Aorta (tissue), 5 donors: ENCODE measurements at regions not wholly inside any gene's neighbourhood (a gene's known extent, or its start where the extent isn't known, plus 50 kb on each side); places are given as distances from the start of the nearest gene placed in this dataset.

ENCODE experiments used
- ATAC-seq: fragments of 200-7000 bp; cut with Tn5 transposase; one replicate; pipeline ENCODE4 v1.9.1; 2022; ENCODE audit warnings: moderate library complexity; ENCODE audit not compliant: low FRiP score
- DNase-seq, 2 donors: peaks; one replicate each; pipeline ENCODE4 v3.0.0-alpha.2; 2020
- H3K27ac ChIP-seq, 2 donors: one replicate each; pipeline ENCODE4 v1.5.1; 2013; ENCODE audit warnings: low read length in 2 of 2, mild to moderate bottlenecking in 2 of 2, moderate library complexity in 2 of 2, control low read depth in 1 of 2, inconsistent platforms in 1 of 2, low read depth in 1 of 2
- H3K27me3 ChIP-seq, 2 donors: one replicate each; pipeline ENCODE4 v1.6.1; 2013; ENCODE audit warnings: control low read depth in 1 of 2, low read length in 1 of 2, mild to moderate bottlenecking in 1 of 2, moderate library complexity in 1 of 2; ENCODE audit not compliant: insufficient read depth in 2 of 2, control insufficient read depth in 1 of 2
- H3K36me3 ChIP-seq, 2 donors: one replicate each; pipeline ENCODE4 v1.6.1; 2013; ENCODE audit warnings: control low read depth in 1 of 2, low read length in 1 of 2, mild to moderate bottlenecking in 1 of 2; ENCODE audit not compliant: insufficient read depth in 2 of 2, control insufficient read depth in 1 of 2
- H3K4me1 ChIP-seq, 2 donors: one replicate each; pipeline ENCODE4 v1.6.1; 2013; ENCODE audit warnings: low read length in 2 of 2, control low read depth in 1 of 2, mild to moderate bottlenecking in 1 of 2, moderate library complexity in 1 of 2; ENCODE audit not compliant: insufficient read depth in 2 of 2, control insufficient read depth in 1 of 2
- H3K4me3 ChIP-seq, 2 donors: one replicate each; pipeline ENCODE4 v1.5.1; 2013; ENCODE audit warnings: low read length in 2 of 2, control low read depth in 1 of 2, mild to moderate bottlenecking in 1 of 2
- H3K9me3 ChIP-seq: one replicate; pipeline ENCODE4 v1.6.1; 2013; ENCODE audit warnings: mild to moderate bottlenecking, low read length; ENCODE audit not compliant: control insufficient read depth
- WGBS, 2 donors: extraction: QIAGEN DNeasy Blood & Tissue Kit; methylation state at CpG; one replicate each; pipeline ENCODE4 v1.1.7; 2013; 5-methylcytosine and 5-hydroxymethylcytosine counted together
- intact Hi-C, 2 donors: fragments of 100-400 bp; cut with DNase I; formaldehyde crosslinking; loops; one replicate each; pipeline versions ENCODE4 v1.14.2 to v1.15.0; 2022
- donor health status: healthy with polysubstance abuse.
- donor health status: Bipolar disorder and iron deficiency.
- donor health status: DM: no; HTN: no; CAD: no.
- donor health status: DM: no; HTN: no; CAD: no.
- donor health status: DM: yes; HTN: yes; CAD: no.

DNA sequence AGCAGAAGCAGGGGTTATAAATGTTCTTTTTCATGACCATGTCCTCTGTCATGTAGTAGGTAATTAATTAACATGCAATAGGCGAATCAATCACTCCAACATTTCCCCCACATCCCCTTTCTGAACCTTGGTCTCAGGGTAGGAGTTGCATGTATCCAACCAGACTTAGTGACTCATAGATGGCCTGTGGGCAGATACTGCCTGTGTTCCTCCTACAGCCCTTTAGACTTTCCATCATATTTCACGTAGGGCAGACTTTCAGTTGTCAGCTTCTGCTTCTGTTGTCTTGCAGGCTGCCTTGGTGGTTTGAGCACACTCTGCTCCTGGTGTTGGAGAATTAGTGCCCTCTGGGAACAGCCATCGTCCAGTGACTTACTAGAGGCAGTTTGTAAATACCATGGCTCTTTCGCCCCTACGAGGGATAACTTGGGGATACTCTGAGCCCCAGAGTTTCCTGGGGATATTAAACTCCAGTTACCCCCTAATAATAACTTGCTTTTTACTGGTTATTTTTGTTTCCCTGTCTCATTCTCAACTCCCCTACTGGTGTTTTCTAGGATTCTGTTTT lies 244.4 kb downstream of the EDEM1 start:
- DNase-seq (no peak), ATAC-seq (no peak)
- H3K27ac ChIP-seq, result no peak overlapping the region
- intact Hi-C loops, result no loop called here
- H3K9me3 ChIP-seq, result no peaks in the 10 kb centered on the region
- no peaks in the 10 kb centered on the region for H3K4me1 ChIP-seq
- WGBS, 2 donors, result 72 to 85% methylated on average over 5 of the region's 5 CpGs
- H3K27me3 ChIP-seq, result no peaks in the 10 kb centered on the region
- H3K4me3 ChIP-seq, result no peak overlapping the region
- no peaks in the 10 kb centered on the region for H3K36me3 ChIP-seq

GRCh38 chr3:5437296-5437782 lies 249.8 kb downstream of the EDEM1 start:
- Histone ChIP-seq H3K4me3 (no peak overlapping the region), H3K36me3 (no peaks in the 10 kb centered on the region), H3K27me3 (no peaks in the 10 kb centered on the region), H3K9me3 (no peaks in the 10 kb centered on the region), H3K4me1 (no peaks in the 10 kb centered on the region), H3K27ac (no peak overlapping the region)
- intact Hi-C loops, result no loop called here
- ATAC-seq (no peak), DNase-seq (no peak)
- WGBS, 2 donors, result 64 to 67% methylated on average over 5 of the region's 5 CpGs

- intact Hi-C loops, result no loop called here
- H3K27me3 ChIP-seq, result no peaks in the 10 kb centered on the region
- H3K4me1 ChIP-seq, result no peaks in the 10 kb centered on the region
- H3K36me3 ChIP-seq, result no peaks in the 10 kb centered on the region
- H3K4me3 ChIP-seq, result no peak overlapping the region
- 11 to 20% methylated on average over 3 of the region's 3 CpGs for WGBS, 2 donors
- DNase-seq (no peak), ATAC-seq (no peak)
- H3K27ac ChIP-seq, result no peak overlapping the region
- H3K9me3 ChIP-seq, result no peaks in the 10 kb centered on the region
Measured at GRCh38 chr3:5437783-5438323, 250.3 kb downstream of the EDEM1 start.

DNA sequence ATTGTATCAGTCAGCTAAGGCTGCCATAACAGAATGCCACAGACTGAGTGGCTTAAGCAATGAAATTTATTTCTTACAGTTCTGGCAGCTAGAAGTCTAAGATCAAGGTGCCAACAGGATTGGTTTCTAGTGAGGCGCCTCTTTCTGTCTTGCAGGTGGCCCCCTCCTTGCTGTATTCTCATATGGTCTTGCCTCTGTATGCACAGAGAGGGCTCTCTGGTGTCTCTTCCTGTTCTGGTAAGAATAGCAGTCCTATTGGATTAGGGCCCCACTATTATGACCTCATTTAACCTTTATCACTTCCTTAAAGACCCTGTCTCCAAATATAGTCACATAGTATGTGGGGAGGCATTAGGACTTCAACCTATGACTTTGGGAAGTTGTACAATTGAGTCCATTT lies 253.9 kb downstream of the EDEM1 start:
- ATAC-seq (no peak), DNase-seq (no peak)
- no peaks in the 10 kb centered on the region for H3K4me1 ChIP-seq
- no peak overlapping the region for H3K27ac ChIP-seq
- no peaks in the 10 kb centered on the region for H3K36me3 ChIP-seq
- WGBS, 2 donors, result 90 to 100% methylated on average over 1 of the region's 1 CpG
- H3K4me3 ChIP-seq, result no peak overlapping the region
- intact Hi-C loops, result no loop called here
- no peaks in the 10 kb centered on the region for H3K27me3 ChIP-seq
- no peaks in the 10 kb centered on the region for H3K9me3 ChIP-seq

GRCh38 chr3:5442106-5442785 lies 254.7 kb downstream of the EDEM1 start:
- Histone ChIP-seq H3K27me3 (no peaks in the 10 kb centered on the region), H3K4me1 (no peaks in the 10 kb centered on the region), H3K4me3 (no peak overlapping the region), H3K27ac (no peak overlapping the region), H3K36me3 (no peaks in the 10 kb centered on the region), H3K9me3 (no peaks in the 10 kb centered on the region)
- ATAC-seq (no peak), DNase-seq (no peak)
- intact Hi-C loops, result no loop called here
- 78 to 83% methylated on average over 4 of the region's 4 CpGs for WGBS, 2 donors

DNA sequence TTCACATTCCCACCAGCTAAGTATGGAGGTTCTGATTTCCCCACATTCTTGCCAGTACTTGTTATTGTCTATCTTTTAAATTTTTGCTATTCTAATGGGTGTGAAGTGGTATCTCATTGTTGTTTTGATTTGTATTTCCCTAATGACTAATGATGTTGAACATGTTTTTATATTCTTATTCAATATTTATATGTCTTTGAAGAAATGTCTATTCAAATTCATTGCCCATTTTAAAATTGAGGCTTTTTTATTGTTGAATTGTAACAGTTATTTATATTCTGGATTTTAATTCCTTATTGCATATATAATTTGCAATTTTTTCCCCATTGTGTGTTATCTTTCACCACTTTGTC lies 255.3 kb downstream of the EDEM1 start:
- no peak overlapping the region for H3K27ac ChIP-seq
- H3K36me3 ChIP-seq, result no peaks in the 10 kb centered on the region
- H3K4me3 ChIP-seq, result no peak overlapping the region
- intact Hi-C loops, result no loop called here
- ATAC-seq (no peak), DNase-seq (no peak)
- no peaks in the 10 kb centered on the region for H3K4me1 ChIP-seq
- no peaks in the 10 kb centered on the region for H3K27me3 ChIP-seq
- H3K9me3 ChIP-seq, result no peaks in the 10 kb centered on the region

DNA sequence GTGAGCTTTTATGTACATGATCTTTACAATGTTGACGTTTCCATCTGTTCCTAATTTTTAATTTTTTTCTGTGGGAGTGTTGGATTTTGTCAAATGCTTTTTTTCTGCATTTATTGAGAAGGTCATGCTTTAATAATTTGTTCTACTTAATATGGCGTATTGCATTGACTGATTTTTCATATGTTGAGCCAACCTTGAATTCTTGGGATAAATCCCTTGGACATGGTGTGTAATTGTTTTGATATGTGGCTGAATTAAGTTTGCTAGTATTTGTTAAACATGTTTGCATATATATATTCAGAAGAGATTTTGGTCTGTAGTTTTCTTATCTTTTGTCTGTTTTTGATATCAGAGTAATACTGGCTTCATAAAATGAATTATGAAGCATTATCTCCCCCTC lies 256.7 kb downstream of the EDEM1 start:
- DNase-seq, result no peak
- H3K36me3 ChIP-seq, result no peaks in the 10 kb centered on the region
- WGBS, 2 donors, result 60 to 77% methylated on average over 2 of the region's 2 CpGs
- no peak for ATAC-seq
- no peak overlapping the region for H3K4me3 ChIP-seq
- intact Hi-C loops, result no loop called here
- H3K27ac ChIP-seq, result no peak overlapping the region
- no peaks in the 10 kb centered on the region for H3K27me3 ChIP-seq
- no peaks in the 10 kb centered on the region for H3K4me1 ChIP-seq
- H3K9me3 ChIP-seq, result no peaks in the 10 kb centered on the region

- 67 to 74% methylated on average over 5 of the region's 5 CpGs for WGBS, 2 donors
- intact Hi-C loops, result no loop called here
- no peaks in the 10 kb centered on the region for H3K27me3 ChIP-seq
Measured at GRCh38 chr3:5445676-5446201, 258.2 kb downstream of the EDEM1 start.

DNA sequence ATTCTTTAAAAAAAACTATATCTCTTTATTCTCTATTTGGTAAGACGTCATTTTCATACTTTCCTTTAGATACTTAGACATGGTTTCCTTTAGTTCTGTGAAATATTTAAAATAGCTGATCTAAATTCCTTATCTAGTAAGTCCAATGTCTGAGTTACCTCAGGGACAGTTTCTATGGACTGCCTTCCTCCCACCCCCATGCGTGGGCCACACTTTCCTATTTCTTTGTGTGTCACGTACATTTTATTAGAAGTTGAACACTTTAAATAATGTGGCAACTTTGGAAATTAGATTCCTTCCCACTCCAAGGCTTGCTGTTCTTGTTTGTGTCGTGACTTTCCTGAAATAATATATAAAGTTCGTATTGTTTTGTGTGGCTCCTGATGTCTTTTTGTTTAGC lies 260.7 kb downstream of the EDEM1 start:
- Histone ChIP-seq H3K9me3 (no peaks in the 10 kb centered on the region), H3K27ac (no peak overlapping the region), H3K27me3 (no peaks in the 10 kb centered on the region), H3K36me3 (no peaks in the 10 kb centered on the region), H3K4me1 (no peaks in the 10 kb centered on the region), H3K4me3 (no peak overlapping the region)
- DNase-seq, result no peak
- intact Hi-C loops, result no loop called here
- no peak for ATAC-seq
- 76 to 82% methylated on average over 5 of the region's 5 CpGs for WGBS, 2 donors

More at GRCh38 chr3:5445676-5446201, 258.2 kb downstream of the EDEM1 start:
- Histone ChIP-seq H3K36me3 (no peaks in the 10 kb centered on the region), H3K27ac (no peak overlapping the region), H3K4me3 (no peak overlapping the region), H3K4me1 (no peaks in the 10 kb centered on the region), H3K9me3 (no peaks in the 10 kb centered on the region)
- no peak for ATAC-seq
- no peak for DNase-seq
